ENCODE measurements at regions not wholly inside any gene's neighbourhood (a gene's known extent, or its start where the extent isn't known, plus 50 kb on each side); places are given as distances from the start of the nearest gene placed in this dataset.

GRCh38 chr2:58650781-58651180 is 409.7 kb upstream of the FANCL start:
- H3K18ac ChIP-seq (ENCODE audit: extremely low read depth, low read length), result no peak overlapping the region
- 93% methylated on average over 3 of the region's 3 CpGs; no CpG with 5 or more reads in 1 of the 2 experiments for WGBS, 2 experiments (ENCODE audit: extremely low coverage in 1 of 2, insufficient coverage in 1 of 2, insufficient read length in 1 of 2, insufficient replicate concordance in 2 of 2, low coverage in 1 of 2, low lambda C conversion rate in 2 of 2, missing lambda C conversion rate in 1 of 2)
- CTCF ChIA-PET (ENCODE audit: partially characterized antibody), result interaction anchor here (0.6 kb wide), 1 partner anchor 891 kb away, joined by 3 read pairs; no protein-coding TSS in a partner anchor

More at GRCh38 chr2:58650781-58651180, 409.7 kb upstream of the FANCL start:
- no peak for DNase-seq (ENCODE audit: low read depth in 1 of 2, low spot score in 2 of 2)
- H3K36me3 ChIP-seq (ENCODE audit: control insufficient read depth in 2 of 4, insufficient read depth in 4 of 4, low read length in 3 of 4), result no peaks in the 10 kb centered on the region
- H2BK120ac ChIP-seq (replicated peaks; ENCODE audit: low read depth, low read length), result no peak overlapping the region
- H4K20me1 ChIP-seq (replicated peaks in 1 of 2; ENCODE audit: control insufficient read depth in 1 of 2, insufficient read depth in 2 of 2, low read length in 2 of 2), result no peaks in the 10 kb centered on the region
- no peak overlapping the region for H3K4ac ChIP-seq (replicated peaks; ENCODE audit: insufficient read length, low read depth, low read length)
- H4K5ac ChIP-seq (ENCODE audit: insufficient read length, low read depth, low read length), result no peak overlapping the region
- peaks cover 0 to 4% (median 0%) of the 10 kb centered on the region in 4 experiments; a peak in 1 of 7 replicates for H3K4me1 ChIP-seq (replicated peaks in 1 of 4; ENCODE audit: control insufficient read depth in 3 of 4, insufficient read depth in 4 of 4, low read length in 3 of 4)
- no peak overlapping the region for H3K4me2 ChIP-seq (ENCODE audit: insufficient read depth in 1 of 2, low read depth in 2 of 2, low read length in 2 of 2)
- no peaks in the 10 kb centered on the region for H3K79me1 ChIP-seq (ENCODE audit: low read depth, low read length)
- no peak overlapping the region for H2AFZ ChIP-seq (ENCODE audit: low read length)
- no peak overlapping the region for H3K4me3 ChIP-seq (ENCODE audit: extremely low read depth in 1 of 4, insufficient read depth in 2 of 4, low read depth in 3 of 4, low read length in 4 of 4)
- no peak overlapping the region for H4K91ac ChIP-seq (replicated peaks; ENCODE audit: insufficient read length, low read length)
- no peak overlapping the region for H3K9ac ChIP-seq (replicated peaks in 1 of 4; ENCODE audit: extremely low read depth in 1 of 4, low read depth in 3 of 4, low read length in 3 of 4)
- no peak overlapping the region for H2BK15ac ChIP-seq (ENCODE audit: low read length)
- no peak overlapping the region for H2BK20ac ChIP-seq (ENCODE audit: low read length)
- no peak overlapping the region for H2BK12ac ChIP-seq (ENCODE audit: low read depth, low read length)
- H3K79me2 ChIP-seq (ENCODE audit: control insufficient read depth in 1 of 2, insufficient read depth in 2 of 2, low read length in 2 of 2), result no peaks in the 10 kb centered on the region
- no peak overlapping the region for H2AK5ac ChIP-seq (ENCODE audit: low read depth, low read length)
- H3K27me3 ChIP-seq (replicated peaks in 1 of 4; ENCODE audit: control insufficient read depth in 3 of 4, extremely low read depth in 1 of 4, insufficient read depth in 3 of 4, low read length in 3 of 4), result no peaks in the 10 kb centered on the region
- no peaks in the 10 kb centered on the region for H3K23me2 ChIP-seq (ENCODE audit: low read depth, low read length)
- no peak overlapping the region for H3K23ac ChIP-seq (ENCODE audit: insufficient read length)
- H2BK5ac ChIP-seq (ENCODE audit: low read depth, low read length), result no peak overlapping the region
- no peaks in the 10 kb centered on the region for H3K9me3 ChIP-seq (ENCODE audit: insufficient read depth in 2 of 2, low read depth in 1 of 2, low read length in 1 of 2)
- no peak overlapping the region for H3K14ac ChIP-seq (ENCODE audit: insufficient read length)
- POLR2A ChIA-PET (ENCODE audit: partially characterized antibody), result no interaction called here
- H3K56ac ChIP-seq (replicated peaks; ENCODE audit: insufficient read length, low read depth, low read length), result no peak overlapping the region
- FAIRE-seq, result no peak
- H3K27ac ChIP-seq (ENCODE audit: low read depth, low read length), result no peak overlapping the region
- H4K8ac ChIP-seq (ENCODE audit: extremely low read depth, insufficient read depth, low read length), result no peak overlapping the region
- TF ChIP-seq RNF2 (IDR thresholded peaks at IDR 0.05; ENCODE audit: borderline replicate concordance, low read depth, low read length, missing control alignments, poor library complexity, severe bottlenecking) (no peak), EZH2 (IDR thresholded peaks at IDR 0.05; ENCODE audit: low read depth, low read length, severe bottlenecking) (no peak), SP4 (IDR thresholded peaks at IDR 0.05; ENCODE audit: low read length) (no peak), CTBP2 (IDR thresholded peaks at IDR 0.05; ENCODE audit: borderline replicate concordance, insufficient read depth, insufficient read length, low read length) (no peak), MAFK (IDR thresholded peaks at IDR 0.05; ENCODE audit: low read depth, low read length) (no peak), TCF12 (IDR thresholded peaks at IDR 0.05; ENCODE audit: low read depth, low read length) (no peak), ZNF274 (IDR thresholded peaks at IDR 0.05; ENCODE audit: borderline replicate concordance, extremely low read depth, low read length) (no peak), SIRT6 (IDR thresholded peaks at IDR 0.05; ENCODE audit: low read length) (no peak), GABPA (IDR thresholded peaks at IDR 0.05; ENCODE audit: borderline replicate concordance, insufficient read depth, low read length) (no peak), CBX8 (IDR thresholded peaks at IDR 0.05; ENCODE audit: borderline replicate concordance, low read depth, low read length) (no peak), CHD1 (IDR thresholded peaks at IDR 0.05; ENCODE audit: low read depth, low read length) (no peak), BACH1 (IDR thresholded peaks at IDR 0.05; ENCODE audit: low read length) (no peak), BRCA1 (IDR thresholded peaks at IDR 0.05; ENCODE audit: low read depth, low read length) (no peak)
